ENCODE measurements at regions not wholly inside any gene's neighbourhood (a gene's known extent, or its start where the extent isn't known, plus 50 kb on each side); places are given as distances from the start of the nearest gene placed in this dataset.

DNA sequence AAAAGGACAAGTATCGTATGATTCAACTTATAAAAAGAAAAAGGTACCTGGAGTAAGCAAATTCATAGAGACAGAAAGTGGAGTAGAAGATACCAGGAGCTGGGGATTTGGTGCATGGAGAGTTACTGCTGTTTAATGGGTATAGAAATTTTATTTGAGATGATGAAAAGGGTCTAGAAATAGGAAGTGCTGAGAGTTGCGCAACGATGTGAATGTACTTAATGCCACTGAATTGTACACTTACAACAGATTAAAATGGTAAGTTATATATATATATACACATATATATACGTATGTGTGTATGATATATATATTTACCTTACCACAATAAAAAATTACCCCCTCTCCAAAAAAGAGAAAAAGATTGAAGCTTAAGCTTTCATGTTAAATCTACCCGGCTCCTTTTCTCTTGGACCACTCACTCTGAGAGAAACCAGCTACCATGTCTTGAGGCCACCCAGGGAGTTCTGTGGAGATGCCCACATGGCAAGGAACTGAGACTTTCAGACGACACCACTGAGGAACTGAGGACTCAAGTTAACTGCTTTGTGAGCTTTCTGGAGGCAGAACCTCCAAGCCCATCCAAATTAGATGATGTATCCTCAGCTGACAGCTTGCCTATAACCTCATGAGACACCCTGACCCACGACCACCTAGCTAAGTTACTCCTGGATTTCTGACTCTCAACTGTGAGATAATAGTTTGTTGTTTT, 130.0 kb upstream of the BTG1 start:
- H3K4me3 Mint-ChIP-seq (ENCODE audit: unreplicated experiment): no peak overlapping the region

GRCh38 chr12:92273076-92273475, 127.4 kb upstream of the BTG1 start:
- intact Hi-C loops (cut with micrococcal nuclease): no loop called here
- POLR2A ChIA-PET: no interaction called here
- H3K36me3 Mint-ChIP-seq (ENCODE audit: insufficient read depth, unreplicated experiment): peaks cover 4% of the 10 kb centered on the region
- TF ChIP-seq, protein P1, sequence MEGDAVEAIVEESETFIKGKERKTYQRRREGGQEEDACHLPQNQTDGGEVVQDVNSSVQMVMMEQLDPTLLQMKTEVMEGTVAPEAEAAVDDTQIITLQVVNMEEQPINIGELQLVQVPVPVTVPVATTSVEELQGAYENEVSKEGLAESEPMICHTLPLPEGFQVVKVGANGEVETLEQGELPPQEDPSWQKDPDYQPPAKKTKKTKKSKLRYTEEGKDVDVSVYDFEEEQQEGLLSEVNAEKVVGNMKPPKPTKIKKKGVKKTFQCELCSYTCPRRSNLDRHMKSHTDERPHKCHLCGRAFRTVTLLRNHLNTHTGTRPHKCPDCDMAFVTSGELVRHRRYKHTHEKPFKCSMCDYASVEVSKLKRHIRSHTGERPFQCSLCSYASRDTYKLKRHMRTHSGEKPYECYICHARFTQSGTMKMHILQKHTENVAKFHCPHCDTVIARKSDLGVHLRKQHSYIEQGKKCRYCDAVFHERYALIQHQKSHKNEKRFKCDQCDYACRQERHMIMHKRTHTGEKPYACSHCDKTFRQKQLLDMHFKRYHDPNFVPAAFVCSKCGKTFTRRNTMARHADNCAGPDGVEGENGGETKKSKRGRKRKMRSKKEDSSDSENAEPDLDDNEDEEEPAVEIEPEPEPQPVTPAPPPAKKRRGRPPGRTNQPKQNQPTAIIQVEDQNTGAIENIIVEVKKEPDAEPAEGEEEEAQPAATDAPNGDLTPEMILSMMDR (IDR thresholded peaks at IDR 0.05; ENCODE audit: unreplicated experiment): no peak
- H3K4me3 Mint-ChIP-seq (ENCODE audit: unreplicated experiment): no peak overlapping the region
- DNase-seq (ENCODE audit: unreplicated experiment): no peak
- H3K4me1 Mint-ChIP-seq (ENCODE audit: insufficient read depth, unreplicated experiment): peaks cover 10% of the 10 kb centered on the region
- CTCF ChIA-PET: no interaction called here
- no peaks in the 10 kb centered on the region for H3K27me3 Mint-ChIP-seq (ENCODE audit: insufficient read depth, unreplicated experiment)
- H3K27ac Mint-ChIP-seq (ENCODE audit: low read depth, unreplicated experiment): no peak overlapping the region
- H3K9me3 Mint-ChIP-seq (ENCODE audit: unreplicated experiment): no peaks in the 10 kb centered on the region
- no TSS peak for BruUV-seq (replicated peaks)

More for the DNA sequence above, 130.0 kb upstream of the BTG1 start:
- ChIA-PET CTCF (no interaction called here), POLR2A (interaction anchor here (1.0 kb wide), 1 partner anchor 130 kb away, joined by 5 read pairs; the partner anchor contains the start of gene BTG1)
- Mint-ChIP-seq H3K36me3 (ENCODE audit: insufficient read depth, unreplicated experiment) (peaks cover 9% of the 10 kb centered on the region), H3K4me1 (ENCODE audit: insufficient read depth, unreplicated experiment) (peaks cover 7% of the 10 kb centered on the region), H3K9me3 (ENCODE audit: unreplicated experiment) (no peaks in the 10 kb centered on the region), H3K27me3 (ENCODE audit: insufficient read depth, unreplicated experiment) (no peaks in the 10 kb centered on the region), H3K27ac (ENCODE audit: low read depth, unreplicated experiment) (no peak overlapping the region)
- no TSS peak for BruUV-seq (replicated peaks)
- TF ChIP-seq, protein P1 (IDR thresholded peaks at IDR 0.05; ENCODE audit: unreplicated experiment): no peak
- intact Hi-C loops (cut with micrococcal nuclease): no loop called here
- DNase-seq (ENCODE audit: unreplicated experiment): no peak

- H3K4me1 Mint-ChIP-seq (ENCODE audit: insufficient read depth, unreplicated experiment): peaks cover 10% of the 10 kb centered on the region
- ChIA-PET CTCF (interaction anchor here (0.6 to 1.2 kb wide), 3 partner anchors 28 to 1175 kb away, joined by 3 read pairs; no protein-coding TSS in a partner anchor), POLR2A (interaction anchor here (0.6 to 1.2 kb wide), 8 partner anchors 13 to 371 kb away, joined by 3 to 7 read pairs (median 3); no protein-coding TSS in a partner anchor)
- no peaks in the 10 kb centered on the region for H3K27me3 Mint-ChIP-seq (ENCODE audit: insufficient read depth, unreplicated experiment)
- intact Hi-C loops (cut with micrococcal nuclease): no loop called here
- no peak overlapping the region for H3K27ac Mint-ChIP-seq (ENCODE audit: low read depth, unreplicated experiment)
- no peak overlapping the region for H3K4me3 Mint-ChIP-seq (ENCODE audit: unreplicated experiment)
- H3K9me3 Mint-ChIP-seq (ENCODE audit: unreplicated experiment): no peaks in the 10 kb centered on the region
- no TSS peak for BruUV-seq (replicated peaks)
- TF ChIP-seq, protein P1 (IDR thresholded peaks at IDR 0.05; ENCODE audit: unreplicated experiment): no peak
- no peaks in the 10 kb centered on the region for H3K36me3 Mint-ChIP-seq (ENCODE audit: insufficient read depth, unreplicated experiment)
- DNase-seq (ENCODE audit: unreplicated experiment): peak; percentile 66
These were observed 126.7 kb upstream of the BTG1 start for GRCh38 chr12:92272061-92272964.

GRCh38 chr12:92271341-92271740, 125.7 kb upstream of the BTG1 start:
- TF ChIP-seq, protein P1 (IDR thresholded peaks at IDR 0.05; ENCODE audit: unreplicated experiment): no peak
- no TSS peak for BruUV-seq (replicated peaks)
- Mint-ChIP-seq H3K27me3 (ENCODE audit: insufficient read depth, unreplicated experiment) (no peaks in the 10 kb centered on the region), H3K36me3 (ENCODE audit: insufficient read depth, unreplicated experiment) (no peaks in the 10 kb centered on the region), H3K9me3 (ENCODE audit: unreplicated experiment) (no peaks in the 10 kb centered on the region), H3K27ac (ENCODE audit: low read depth, unreplicated experiment) (no peak overlapping the region), H3K4me3 (ENCODE audit: unreplicated experiment) (no peak overlapping the region), H3K4me1 (ENCODE audit: insufficient read depth, unreplicated experiment) (peaks cover 10% of the 10 kb centered on the region)
- DNase-seq (ENCODE audit: unreplicated experiment): peak; percentile 22
- ChIA-PET CTCF (interaction anchor here (0.6 to 1.2 kb wide), 2 partner anchors 48 to 1174 kb away, joined by 3 read pairs; no protein-coding TSS in a partner anchor), POLR2A (interaction anchor here (0.7 to 1.2 kb wide), 3 partner anchors 22 to 372 kb away, joined by 3 to 7 read pairs (median 3); no protein-coding TSS in a partner anchor)
- intact Hi-C loops (cut with micrococcal nuclease): no loop called here

Data from MCF 10A (cell line).